Nephron progenitor cell (in vitro differentiated cells): ENCODE measurements at regions not wholly inside any gene's neighbourhood (a gene's known extent, or its start where the extent isn't known, plus 50 kb on each side); places are given as distances from the start of the nearest gene placed in this dataset.

ENCODE experiments used
- DNase-seq: peaks from one replicate; pipeline ENCODE4 v3.0.0; 2021
- H3K27ac Mint-ChIP-seq: 2 replicates; pipeline ENCODE4 v1.8.0; 2021; ENCODE audit warnings: mild to moderate bottlenecking, moderate library complexity, mixed read lengths
- H3K27me3 Mint-ChIP-seq: 2 replicates; pipeline ENCODE4 v1.8.0; 2021; ENCODE audit warnings: mild to moderate bottlenecking, low read depth, mixed read lengths; ENCODE audit not compliant: poor library complexity
- H3K36me3 Mint-ChIP-seq: 2 replicates; pipeline ENCODE4 v1.8.0; 2021; ENCODE audit warnings: low read depth, mixed read lengths
- H3K4me1 Mint-ChIP-seq: 2 replicates; pipeline ENCODE4 v1.8.0; 2021; ENCODE audit warnings: mixed read lengths
- H3K4me3 Mint-ChIP-seq: 2 replicates; pipeline ENCODE4 v1.8.0; 2021; ENCODE audit warnings: mild to moderate bottlenecking, moderate library complexity, mixed read lengths
- H3K9me3 Mint-ChIP-seq: 2 replicates; pipeline ENCODE4 v1.8.0; 2021; ENCODE audit warnings: mild to moderate bottlenecking, moderate library complexity, mixed read lengths
- TF ChIP-seq, protein P1 (sequence below): fragments of 200-600 bp; sonication (generic); IDR thresholded peaks from 2 replicates; pipeline ENCODE4 v1.5.0; 2021; ENCODE audit warnings: antibody characterized with exemption

GRCh38 chr2:214674278-214674677 lies 135.2 kb downstream of the BARD1 start:
- TF ChIP-seq, protein P1, sequence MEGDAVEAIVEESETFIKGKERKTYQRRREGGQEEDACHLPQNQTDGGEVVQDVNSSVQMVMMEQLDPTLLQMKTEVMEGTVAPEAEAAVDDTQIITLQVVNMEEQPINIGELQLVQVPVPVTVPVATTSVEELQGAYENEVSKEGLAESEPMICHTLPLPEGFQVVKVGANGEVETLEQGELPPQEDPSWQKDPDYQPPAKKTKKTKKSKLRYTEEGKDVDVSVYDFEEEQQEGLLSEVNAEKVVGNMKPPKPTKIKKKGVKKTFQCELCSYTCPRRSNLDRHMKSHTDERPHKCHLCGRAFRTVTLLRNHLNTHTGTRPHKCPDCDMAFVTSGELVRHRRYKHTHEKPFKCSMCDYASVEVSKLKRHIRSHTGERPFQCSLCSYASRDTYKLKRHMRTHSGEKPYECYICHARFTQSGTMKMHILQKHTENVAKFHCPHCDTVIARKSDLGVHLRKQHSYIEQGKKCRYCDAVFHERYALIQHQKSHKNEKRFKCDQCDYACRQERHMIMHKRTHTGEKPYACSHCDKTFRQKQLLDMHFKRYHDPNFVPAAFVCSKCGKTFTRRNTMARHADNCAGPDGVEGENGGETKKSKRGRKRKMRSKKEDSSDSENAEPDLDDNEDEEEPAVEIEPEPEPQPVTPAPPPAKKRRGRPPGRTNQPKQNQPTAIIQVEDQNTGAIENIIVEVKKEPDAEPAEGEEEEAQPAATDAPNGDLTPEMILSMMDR, result no peak
- Mint-ChIP-seq H3K27me3 (peaks cover 3% of the 10 kb centered on the region), H3K27ac (no peak overlapping the region), H3K4me1 (peaks cover 18% of the 10 kb centered on the region), H3K4me3 (no peak overlapping the region), H3K9me3 (peaks cover 9% of the 10 kb centered on the region), H3K36me3 (no peaks in the 10 kb centered on the region)
- DNase-seq, result no peak

DNA sequence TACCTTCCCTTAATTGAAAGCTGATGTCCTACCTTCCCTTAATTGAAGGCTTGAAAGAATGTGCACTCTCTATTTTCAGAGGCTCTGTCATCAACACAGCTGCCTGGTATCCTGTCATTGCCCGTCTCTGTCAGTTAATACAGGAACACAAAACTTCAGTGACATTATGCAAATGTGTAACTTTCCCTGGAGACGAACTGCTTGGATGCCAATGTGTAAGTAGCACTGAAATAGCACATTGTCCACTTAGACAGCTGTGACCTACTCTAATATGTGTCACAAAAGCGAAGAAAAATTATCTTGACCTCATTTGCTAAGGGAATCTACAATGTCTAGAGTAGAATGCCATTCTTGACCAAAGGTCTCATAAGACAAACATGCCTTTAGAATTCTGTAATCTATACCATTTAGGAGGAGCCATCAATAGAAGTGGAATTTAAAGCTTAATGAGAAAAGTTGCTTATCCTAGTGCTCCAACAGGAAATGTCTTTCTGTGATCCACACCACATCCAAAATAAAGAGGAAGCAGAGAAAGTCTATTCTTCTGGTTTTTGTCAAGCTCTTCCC lies 138.1 kb downstream of the BARD1 start:
- H3K36me3 Mint-ChIP-seq, result no peaks in the 10 kb centered on the region
- H3K4me1 Mint-ChIP-seq, result peaks cover 18% of the 10 kb centered on the region
- peaks cover 29% of the 10 kb centered on the region for H3K9me3 Mint-ChIP-seq
- H3K27me3 Mint-ChIP-seq, result peaks cover 3% of the 10 kb centered on the region
- TF ChIP-seq, protein P1, result no peak
- no peak overlapping the region for H3K4me3 Mint-ChIP-seq
- no peak for DNase-seq
- H3K27ac Mint-ChIP-seq, result peak overlapping the region; percentile 3

DNA sequence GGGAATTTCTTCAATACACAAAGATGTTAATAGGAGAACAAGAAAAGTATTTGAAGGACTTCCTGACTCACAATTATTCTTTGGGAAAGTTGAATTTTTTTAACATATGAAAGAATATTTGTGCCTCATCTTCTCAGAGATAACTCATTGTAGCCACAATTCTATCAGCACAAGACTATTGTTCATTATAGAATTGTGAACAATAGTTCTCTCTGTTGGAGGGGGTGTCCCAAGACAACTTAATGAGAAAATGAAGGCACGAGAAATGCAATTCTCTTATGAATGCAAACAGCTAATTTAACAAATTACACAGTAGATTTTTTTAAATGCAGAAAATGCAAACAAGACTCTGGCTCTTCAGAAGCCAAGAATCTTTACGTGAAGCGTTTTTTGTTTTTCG lies 157.0 kb downstream of the BARD1 start:
- peaks cover 3% of the 10 kb centered on the region for H3K36me3 Mint-ChIP-seq
- no peak overlapping the region for H3K27ac Mint-ChIP-seq
- no peak for DNase-seq
- H3K4me3 Mint-ChIP-seq, result no peak overlapping the region
- H3K4me1 Mint-ChIP-seq, result no peaks in the 10 kb centered on the region
- TF ChIP-seq, protein P1, result no peak
- H3K9me3 Mint-ChIP-seq, result peaks cover 22% of the 10 kb centered on the region
- H3K27me3 Mint-ChIP-seq, result no peaks in the 10 kb centered on the region

DNA sequence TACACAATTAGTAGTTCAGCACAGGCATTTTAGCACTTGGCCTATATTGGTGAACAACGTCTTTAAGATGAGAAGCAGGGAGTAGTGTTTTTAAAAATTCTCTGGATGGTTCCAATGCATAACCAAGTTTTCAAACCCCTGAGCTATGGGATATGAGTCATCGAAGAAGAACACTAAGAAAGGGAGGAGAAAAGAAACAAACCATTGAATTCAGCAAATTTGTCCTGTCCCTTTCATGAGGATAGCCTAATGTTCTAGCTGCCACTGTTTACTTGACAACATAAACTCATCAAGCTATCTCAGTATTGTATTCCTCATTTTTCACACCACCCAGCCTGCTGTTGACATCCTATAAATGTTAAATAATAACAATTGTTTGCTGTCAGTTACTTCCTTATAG lies 158.0 kb downstream of the BARD1 start:
- DNase-seq, result no peak
- H3K36me3 Mint-ChIP-seq, result no peaks in the 10 kb centered on the region
- H3K4me1 Mint-ChIP-seq, result no peaks in the 10 kb centered on the region
- no peak overlapping the region for H3K27ac Mint-ChIP-seq
- no peak overlapping the region for H3K4me3 Mint-ChIP-seq
- no peaks in the 10 kb centered on the region for H3K27me3 Mint-ChIP-seq
- H3K9me3 Mint-ChIP-seq, result peaks cover 13% of the 10 kb centered on the region
- TF ChIP-seq, protein P1, result no peak

GRCh38 chr2:214649440-214650205 lies 159.9 kb downstream of the BARD1 start:
- Mint-ChIP-seq H3K27ac (no peak overlapping the region), H3K36me3 (no peaks in the 10 kb centered on the region), H3K4me3 (no peak overlapping the region), H3K27me3 (no peaks in the 10 kb centered on the region), H3K4me1 (no peaks in the 10 kb centered on the region), H3K9me3 (peaks cover 4% of the 10 kb centered on the region)
- TF ChIP-seq, protein P1, result no peak
- DNase-seq, result no peak

GRCh38 chr2:214648520-214648919 lies 161.0 kb downstream of the BARD1 start:
- H3K27me3 Mint-ChIP-seq, result no peaks in the 10 kb centered on the region
- H3K4me1 Mint-ChIP-seq, result no peaks in the 10 kb centered on the region
- TF ChIP-seq, protein P1, result no peak
- no peaks in the 10 kb centered on the region for H3K9me3 Mint-ChIP-seq
- H3K4me3 Mint-ChIP-seq, result no peak overlapping the region
- DNase-seq, result no peak
- no peaks in the 10 kb centered on the region for H3K36me3 Mint-ChIP-seq
- no peak overlapping the region for H3K27ac Mint-ChIP-seq
